Smooth muscle cell (in vitro differentiated cells): ENCODE measurements at regions not wholly inside any gene's neighbourhood (a gene's known extent, or its start where the extent isn't known, plus 50 kb on each side); places are given as distances from the start of the nearest gene placed in this dataset.

Experiments
- DNase-seq: peaks from one replicate; lab custom pipeline; 2025; ENCODE audit not compliant: unreplicated experiment; lab: John Stamatoyannopoulos, UW
- H2AFZ ChIP-seq: fragments of 200-600 bp; sonication (generic); 2 replicates; pipeline ENCODE4 v1.6.0; 2016; ENCODE audit warnings: antibody characterized with exemption, low read depth, mild to moderate bottlenecking
- H3F3A ChIP-seq: fragments of 200-600 bp; sonication (generic); 2 replicates; pipeline ENCODE4 v1.6.0; 2017; ENCODE audit warnings: antibody characterized with exemption, low read depth
- H3K27ac ChIP-seq: fragments of 200-600 bp; sonication (generic); 2 replicates; pipeline ENCODE4 v1.5.1; 2016; ENCODE audit warnings: low read depth, mild to moderate bottlenecking
- H3K27me3 ChIP-seq: fragments of 200-600 bp; sonication (generic); 2 replicates; pipeline ENCODE4 v1.6.1; 2016; ENCODE audit warnings: low read depth, mild to moderate bottlenecking
- H3K36me3 ChIP-seq: fragments of 200-600 bp; sonication (generic); 2 replicates; pipeline ENCODE4 v1.5.1; 2016; ENCODE audit warnings: low read depth
- H3K4me1 ChIP-seq: fragments of 200-600 bp; sonication (generic); 2 replicates; pipeline ENCODE4 v1.5.1; 2016; ENCODE audit warnings: low read depth
- H3K4me2 ChIP-seq: fragments of 200-600 bp; sonication (generic); 2 replicates; pipeline ENCODE4 v1.6.0; 2016; ENCODE audit warnings: mild to moderate bottlenecking
- H3K4me3 ChIP-seq: fragments of 200-600 bp; sonication (generic); 2 replicates; pipeline ENCODE4 v1.5.1; 2016; ENCODE audit warnings: mild to moderate bottlenecking
- H3K79me2 ChIP-seq: fragments of 200-600 bp; sonication (generic); 2 replicates; pipeline ENCODE4 v1.6.0; 2016; ENCODE audit warnings: low read depth, mild to moderate bottlenecking
- H3K9ac ChIP-seq: fragments of 200-600 bp; sonication (generic); 2 replicates; pipeline ENCODE4 v1.6.0; 2016; ENCODE audit warnings: low read depth
- H3K9me3 ChIP-seq: fragments of 200-600 bp; sonication (generic); replicated peaks from 2 replicates; pipeline ENCODE4 v1.5.1; 2016; ENCODE audit warnings: low read depth
- H4K20me1 ChIP-seq: fragments of 200-600 bp; sonication (generic); 2 replicates; pipeline ENCODE4 v1.6.0; 2016; ENCODE audit warnings: low read depth
- WGBS: methylation state at CpG from one replicate; pipeline ENCODE4 v1.1.7; 2016; ENCODE audit warnings: low lambda C conversion rate; 5-methylcytosine and 5-hydroxymethylcytosine counted together
- TF ChIP-seq, protein P1 (sequence below): fragments of 200-600 bp; sonication (generic); IDR thresholded peaks from 2 replicates; pipeline ENCODE4 v1.5.1; 2017; ENCODE audit warnings: borderline replicate concordance, mild to moderate bottlenecking, antibody characterized with exemption; ENCODE audit not compliant: insufficient read depth, poor library complexity, severe bottlenecking

DNA sequence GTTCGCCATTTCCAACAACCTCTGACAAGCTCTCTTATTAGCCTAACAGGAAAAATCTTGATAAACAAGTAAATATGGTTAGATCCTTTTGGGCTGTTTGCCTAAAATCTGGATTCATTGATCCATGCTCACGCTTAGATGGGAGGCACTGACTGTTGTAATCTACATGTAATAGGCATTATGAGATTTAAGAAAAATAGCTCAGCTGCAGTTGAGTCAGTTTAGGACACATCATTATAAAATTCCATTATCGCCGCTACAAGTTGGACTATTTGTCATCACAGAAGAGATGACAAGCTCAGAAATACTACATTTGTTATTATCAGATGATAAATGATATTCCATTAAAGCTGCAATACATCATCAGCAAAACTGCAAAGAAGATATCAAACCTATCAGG is 524.0 kb downstream of the TOX3 start:
- WGBS, result 91% methylated on average over 4 of the region's 4 CpGs
- Histone ChIP-seq H3K4me2 (no peak overlapping the region), H3K79me2 (no peaks in the 10 kb centered on the region), H3K27ac (no peak overlapping the region), H3K9me3 (no peaks in the 10 kb centered on the region), H3K9ac (no peak overlapping the region), H3K4me1 (no peaks in the 10 kb centered on the region), H3K36me3 (no peaks in the 10 kb centered on the region), H3K27me3 (no peaks in the 10 kb centered on the region), H4K20me1 (no peaks in the 10 kb centered on the region), H2AFZ (no peak overlapping the region), H3F3A (no peaks in the 10 kb centered on the region), H3K4me3 (no peak overlapping the region)
- no peak for DNase-seq
- TF ChIP-seq, protein P1, sequence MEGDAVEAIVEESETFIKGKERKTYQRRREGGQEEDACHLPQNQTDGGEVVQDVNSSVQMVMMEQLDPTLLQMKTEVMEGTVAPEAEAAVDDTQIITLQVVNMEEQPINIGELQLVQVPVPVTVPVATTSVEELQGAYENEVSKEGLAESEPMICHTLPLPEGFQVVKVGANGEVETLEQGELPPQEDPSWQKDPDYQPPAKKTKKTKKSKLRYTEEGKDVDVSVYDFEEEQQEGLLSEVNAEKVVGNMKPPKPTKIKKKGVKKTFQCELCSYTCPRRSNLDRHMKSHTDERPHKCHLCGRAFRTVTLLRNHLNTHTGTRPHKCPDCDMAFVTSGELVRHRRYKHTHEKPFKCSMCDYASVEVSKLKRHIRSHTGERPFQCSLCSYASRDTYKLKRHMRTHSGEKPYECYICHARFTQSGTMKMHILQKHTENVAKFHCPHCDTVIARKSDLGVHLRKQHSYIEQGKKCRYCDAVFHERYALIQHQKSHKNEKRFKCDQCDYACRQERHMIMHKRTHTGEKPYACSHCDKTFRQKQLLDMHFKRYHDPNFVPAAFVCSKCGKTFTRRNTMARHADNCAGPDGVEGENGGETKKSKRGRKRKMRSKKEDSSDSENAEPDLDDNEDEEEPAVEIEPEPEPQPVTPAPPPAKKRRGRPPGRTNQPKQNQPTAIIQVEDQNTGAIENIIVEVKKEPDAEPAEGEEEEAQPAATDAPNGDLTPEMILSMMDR, result no peak

DNA sequence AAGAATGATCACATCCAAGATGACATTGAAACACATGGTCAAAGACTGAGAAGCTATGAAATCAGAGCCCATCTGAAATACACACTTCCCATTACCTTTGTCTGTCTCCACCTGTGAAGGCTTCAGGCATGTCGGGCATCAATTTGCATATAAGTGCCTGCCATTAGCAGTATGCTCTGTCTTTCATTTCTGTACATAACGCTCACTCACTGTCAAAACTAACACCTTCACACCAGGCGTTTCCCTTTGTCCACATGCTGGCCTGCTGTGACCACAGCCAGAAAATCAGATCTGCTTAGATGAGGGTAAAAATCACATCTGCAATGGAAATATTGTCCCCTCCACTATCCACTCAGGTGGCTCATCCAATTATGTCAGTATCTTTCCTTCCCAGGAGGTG is 524.8 kb downstream of the TOX3 start:
- TF ChIP-seq, protein P1, result no peak
- H3F3A ChIP-seq, result no peaks in the 10 kb centered on the region
- H3K9me3 ChIP-seq, result no peaks in the 10 kb centered on the region
- no peak for DNase-seq
- 71% methylated on average over 3 of the region's 3 CpGs for WGBS
- H3K4me2 ChIP-seq, result no peak overlapping the region
- H3K4me1 ChIP-seq, result no peaks in the 10 kb centered on the region
- H3K4me3 ChIP-seq, result no peak overlapping the region
- no peaks in the 10 kb centered on the region for H3K79me2 ChIP-seq
- no peaks in the 10 kb centered on the region for H4K20me1 ChIP-seq
- no peak overlapping the region for H3K27ac ChIP-seq
- no peak overlapping the region for H2AFZ ChIP-seq
- no peak overlapping the region for H3K9ac ChIP-seq
- no peaks in the 10 kb centered on the region for H3K36me3 ChIP-seq
- H3K27me3 ChIP-seq, result no peaks in the 10 kb centered on the region

- H3K27ac ChIP-seq, result no peak overlapping the region
- no peaks in the 10 kb centered on the region for H4K20me1 ChIP-seq
- no peak overlapping the region for H3K9ac ChIP-seq
- no peak overlapping the region for H3K4me2 ChIP-seq
- no peaks in the 10 kb centered on the region for H3K36me3 ChIP-seq
- no peaks in the 10 kb centered on the region for H3K9me3 ChIP-seq
- no peak overlapping the region for H2AFZ ChIP-seq
- no peaks in the 10 kb centered on the region for H3K79me2 ChIP-seq
- H3F3A ChIP-seq, result no peaks in the 10 kb centered on the region
- no peaks in the 10 kb centered on the region for H3K27me3 ChIP-seq
- TF ChIP-seq, protein P1, result no peak
- 80% methylated on average over 2 of the region's 2 CpGs for WGBS
- H3K4me3 ChIP-seq, result no peak overlapping the region
- no peaks in the 10 kb centered on the region for H3K4me1 ChIP-seq
- DNase-seq, result no peak
Observed at GRCh38 chr16:52016387-52016786, 530.6 kb downstream of the TOX3 start.

DNA sequence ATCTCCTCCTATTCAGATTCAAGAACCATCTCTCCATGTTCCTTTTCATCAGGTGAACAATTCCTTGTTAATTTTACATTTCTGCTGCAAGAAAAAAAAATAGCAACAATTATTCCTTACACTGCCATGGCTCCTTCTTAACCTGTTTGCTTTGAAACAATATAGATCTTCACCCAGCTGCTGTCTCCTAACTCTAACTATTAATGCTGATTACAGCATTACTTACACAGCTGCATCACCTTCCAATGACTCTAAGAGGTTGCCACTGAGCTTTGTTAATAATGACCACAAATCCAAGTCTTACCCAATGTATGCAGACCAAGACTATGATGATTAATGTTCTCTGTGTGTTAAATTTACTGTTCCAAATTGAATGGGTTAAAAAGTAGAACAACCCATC is 541.4 kb downstream of the TOX3 start:
- no peaks in the 10 kb centered on the region for H3K36me3 ChIP-seq
- no peak overlapping the region for H3K4me2 ChIP-seq
- no peaks in the 10 kb centered on the region for H3K9me3 ChIP-seq
- TF ChIP-seq, protein P1, result no peak
- no peaks in the 10 kb centered on the region for H3K27me3 ChIP-seq
- no peak overlapping the region for H3K27ac ChIP-seq
- H4K20me1 ChIP-seq, result no peaks in the 10 kb centered on the region
- no peaks in the 10 kb centered on the region for H3F3A ChIP-seq
- no peak overlapping the region for H3K9ac ChIP-seq
- H3K4me3 ChIP-seq, result no peak overlapping the region
- H3K79me2 ChIP-seq, result no peaks in the 10 kb centered on the region
- no peak for DNase-seq
- H2AFZ ChIP-seq, result no peak overlapping the region
- H3K4me1 ChIP-seq, result no peaks in the 10 kb centered on the region
